ENCODE measurements at regions not wholly inside any gene's neighbourhood (a gene's known extent, or its start where the extent isn't known, plus 50 kb on each side); places are given as distances from the start of the nearest gene placed in this dataset.

DNA sequence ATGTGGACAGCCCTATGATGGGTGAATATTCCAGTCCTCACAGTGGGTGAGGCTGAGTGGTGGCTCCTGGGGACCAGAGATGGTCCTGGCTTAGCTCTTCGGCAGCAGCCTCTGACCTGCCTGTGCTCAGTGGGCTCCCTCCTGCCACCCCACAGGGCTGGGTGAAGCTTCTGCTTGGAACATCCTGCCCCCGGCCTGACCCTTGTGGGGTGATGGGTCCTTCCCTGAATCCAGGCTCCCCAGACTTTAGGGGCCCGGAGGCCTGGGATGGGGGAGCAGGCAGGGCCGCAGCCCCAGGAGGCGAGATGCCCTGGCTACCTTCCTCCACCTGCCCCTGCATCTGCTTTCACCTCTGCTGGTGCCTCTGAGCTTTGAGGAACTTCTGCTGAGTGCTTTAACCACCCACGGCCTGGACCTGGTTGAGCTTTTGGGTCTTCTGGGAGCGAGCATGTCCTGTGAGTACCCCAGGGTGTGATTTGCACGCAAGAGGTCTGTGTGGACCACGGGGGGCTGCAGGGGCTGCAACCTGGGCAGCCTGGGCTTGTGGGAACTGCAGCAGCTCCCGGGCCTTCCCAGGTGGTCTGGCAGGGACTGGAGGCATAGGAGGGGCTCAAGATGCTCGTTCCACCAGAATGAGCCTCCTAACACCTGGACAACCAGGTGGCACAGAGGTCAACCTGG, 159.5 kb downstream of the KIF26A start:
- Mint-ChIP-seq H3K36me3 (no peaks in the 10 kb centered on the region), H3K9me3 (no peaks in the 10 kb centered on the region), H3K27me3 (ENCODE audit: low read depth in 2 of 2) (no peaks in the 10 kb centered on the region), H3K27ac (no peak overlapping the region), H3K4me3 (no peak overlapping the region), H3K4me1 (no peaks in the 10 kb centered on the region)
- TF ChIP-seq, protein P1, sequence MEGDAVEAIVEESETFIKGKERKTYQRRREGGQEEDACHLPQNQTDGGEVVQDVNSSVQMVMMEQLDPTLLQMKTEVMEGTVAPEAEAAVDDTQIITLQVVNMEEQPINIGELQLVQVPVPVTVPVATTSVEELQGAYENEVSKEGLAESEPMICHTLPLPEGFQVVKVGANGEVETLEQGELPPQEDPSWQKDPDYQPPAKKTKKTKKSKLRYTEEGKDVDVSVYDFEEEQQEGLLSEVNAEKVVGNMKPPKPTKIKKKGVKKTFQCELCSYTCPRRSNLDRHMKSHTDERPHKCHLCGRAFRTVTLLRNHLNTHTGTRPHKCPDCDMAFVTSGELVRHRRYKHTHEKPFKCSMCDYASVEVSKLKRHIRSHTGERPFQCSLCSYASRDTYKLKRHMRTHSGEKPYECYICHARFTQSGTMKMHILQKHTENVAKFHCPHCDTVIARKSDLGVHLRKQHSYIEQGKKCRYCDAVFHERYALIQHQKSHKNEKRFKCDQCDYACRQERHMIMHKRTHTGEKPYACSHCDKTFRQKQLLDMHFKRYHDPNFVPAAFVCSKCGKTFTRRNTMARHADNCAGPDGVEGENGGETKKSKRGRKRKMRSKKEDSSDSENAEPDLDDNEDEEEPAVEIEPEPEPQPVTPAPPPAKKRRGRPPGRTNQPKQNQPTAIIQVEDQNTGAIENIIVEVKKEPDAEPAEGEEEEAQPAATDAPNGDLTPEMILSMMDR (IDR thresholded peaks at IDR 0.05): no peak
- DNase-seq: no peak
- H3K36me3 ChIP-seq (ENCODE audit: control insufficient read depth, insufficient read depth, low read length): no peaks in the 10 kb centered on the region
- 84% methylated on average over 11 of the region's 11 CpGs for WGBS (ENCODE audit: insufficient coverage)
- no peak for ATAC-seq
- H3K4me3 ChIP-seq (ENCODE audit: low read length): no peak overlapping the region
- intact Hi-C loops (cut with micrococcal nuclease): no loop called here
- no peaks in the 10 kb centered on the region for H3K4me1 ChIP-seq (ENCODE audit: control insufficient read depth, insufficient read depth, low read length)
- H3K27me3 ChIP-seq (ENCODE audit: control insufficient read depth, insufficient read depth, low read length): no peaks in the 10 kb centered on the region
- no peak overlapping the region for H3K27ac ChIP-seq (ENCODE audit: low read length)
- H3K9me3 ChIP-seq (ENCODE audit: control insufficient read depth, insufficient read depth, low read length): no peaks in the 10 kb centered on the region

DNA sequence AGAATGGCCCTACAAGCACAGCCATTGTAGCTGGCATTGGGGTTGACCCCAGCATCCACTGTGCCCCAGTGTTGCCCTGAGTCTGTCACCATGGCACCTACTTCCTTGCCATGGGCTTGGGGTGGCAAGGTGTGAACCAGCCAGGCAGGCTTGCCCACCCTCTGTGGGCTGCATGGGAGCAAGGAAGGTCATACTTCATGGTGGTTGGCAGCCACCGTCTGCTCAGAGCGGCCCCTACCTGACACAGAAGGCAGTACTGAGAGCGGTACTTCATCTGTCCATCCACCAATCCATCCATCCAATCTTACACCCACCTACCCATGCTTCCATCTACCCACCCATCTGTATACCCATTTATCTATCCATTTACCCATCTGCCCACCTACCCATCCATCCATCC, 160.1 kb downstream of the KIF26A start:
- Mint-ChIP-seq H3K27me3 (ENCODE audit: low read depth in 2 of 2) (no peaks in the 10 kb centered on the region), H3K36me3 (no peaks in the 10 kb centered on the region), H3K27ac (no peak overlapping the region), H3K4me3 (no peak overlapping the region), H3K9me3 (no peaks in the 10 kb centered on the region), H3K4me1 (no peaks in the 10 kb centered on the region)
- intact Hi-C loops (cut with micrococcal nuclease): no loop called here
- ATAC-seq: no peak
- TF ChIP-seq, protein P1 (IDR thresholded peaks at IDR 0.05): no peak
- Histone ChIP-seq H3K4me3 (ENCODE audit: low read length) (no peak overlapping the region), H3K4me1 (ENCODE audit: control insufficient read depth, insufficient read depth, low read length) (no peaks in the 10 kb centered on the region), H3K27me3 (ENCODE audit: control insufficient read depth, insufficient read depth, low read length) (no peaks in the 10 kb centered on the region), H3K9me3 (ENCODE audit: control insufficient read depth, insufficient read depth, low read length) (no peaks in the 10 kb centered on the region), H3K36me3 (ENCODE audit: control insufficient read depth, insufficient read depth, low read length) (no peaks in the 10 kb centered on the region), H3K27ac (ENCODE audit: low read length) (no peak overlapping the region)
- WGBS (ENCODE audit: insufficient coverage): 95% methylated on average over 3 of the region's 3 CpGs
- DNase-seq: no peak

DNA sequence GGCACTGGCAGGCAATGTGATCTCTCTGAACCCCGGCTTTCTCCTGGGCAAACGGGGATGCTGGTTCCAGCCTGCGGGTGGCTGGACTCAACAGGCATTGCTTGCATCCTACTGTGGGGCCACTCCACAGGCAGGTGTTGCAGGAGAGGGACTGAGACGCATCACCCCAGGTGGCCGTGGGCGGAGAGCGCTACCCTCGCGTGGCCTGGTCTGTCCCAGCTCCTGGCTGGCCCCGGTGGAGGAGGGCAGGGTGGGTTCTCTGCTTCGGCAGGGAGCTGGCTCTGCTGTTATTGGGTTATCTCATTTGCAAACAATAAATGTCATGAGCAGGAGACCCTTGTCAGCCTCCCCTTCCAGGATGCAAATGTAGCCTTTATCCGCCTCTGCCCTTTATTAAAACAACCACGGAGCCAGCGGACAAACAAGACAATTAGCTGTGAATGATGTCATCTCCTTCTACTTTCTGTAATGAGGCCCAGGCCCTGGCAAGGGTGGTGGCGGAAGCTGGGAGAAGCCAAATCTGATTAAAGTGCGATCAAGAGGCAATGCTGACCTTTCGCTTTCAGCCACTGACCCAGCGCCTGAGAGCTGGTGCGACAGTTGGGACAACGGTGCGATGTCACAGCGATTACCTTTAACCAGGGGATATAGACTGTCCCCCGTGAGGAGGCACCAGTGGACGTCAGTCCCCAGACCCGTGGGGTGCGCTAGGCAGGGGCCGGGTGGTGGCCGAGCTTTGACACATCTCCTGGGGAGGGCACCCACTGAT, 161.8 kb downstream of the KIF26A start:
- Mint-ChIP-seq H3K36me3 (no peaks in the 10 kb centered on the region), H3K4me3 (no peak overlapping the region), H3K4me1 (no peaks in the 10 kb centered on the region), H3K9me3 (no peaks in the 10 kb centered on the region), H3K27ac (no peak overlapping the region), H3K27me3 (ENCODE audit: low read depth in 2 of 2) (no peaks in the 10 kb centered on the region)
- TF ChIP-seq, protein P1 (IDR thresholded peaks at IDR 0.05): no peak
- DNase-seq (no peak), ATAC-seq (no peak)
- Histone ChIP-seq H3K9me3 (ENCODE audit: control insufficient read depth, insufficient read depth, low read length) (no peaks in the 10 kb centered on the region), H3K4me1 (ENCODE audit: control insufficient read depth, insufficient read depth, low read length) (no peaks in the 10 kb centered on the region), H3K27ac (ENCODE audit: low read length) (no peak overlapping the region), H3K27me3 (ENCODE audit: control insufficient read depth, insufficient read depth, low read length) (no peaks in the 10 kb centered on the region), H3K4me3 (ENCODE audit: low read length) (no peak overlapping the region), H3K36me3 (ENCODE audit: control insufficient read depth, insufficient read depth, low read length) (no peaks in the 10 kb centered on the region)
- intact Hi-C loops (cut with micrococcal nuclease): no loop called here
- 84% methylated on average over 28 of the region's 28 CpGs for WGBS (ENCODE audit: insufficient coverage)
